Testis (tissue), 2 donors: ENCODE measurements at regions not wholly inside any gene's neighbourhood (a gene's known extent, or its start where the extent isn't known, plus 50 kb on each side); places are given as distances from the start of the nearest gene placed in this dataset.

Source experiments
- DNase-seq: peaks from one replicate; pipeline ENCODE4 v3.0.0-alpha.2; 2019
- H3K27ac ChIP-seq, 2 donors: fragments of 200-600 bp; sonication (generic); one replicate each; pipeline ENCODE4 v1.5.1; 2019
- H3K27me3 ChIP-seq: fragments of 200-600 bp; sonication (generic); one replicate; pipeline ENCODE4 v1.5.1; 2019
- H3K36me3 ChIP-seq: fragments of 200-600 bp; sonication (generic); one replicate; pipeline ENCODE4 v1.5.1; 2017; ENCODE audit warnings: low read depth; ENCODE audit errors: missing control alignments
- H3K4me1 ChIP-seq: fragments of 200-600 bp; sonication (generic); one replicate; pipeline ENCODE4 v1.5.1; 2019
- H3K4me3 ChIP-seq, 2 donors: fragments of 200-600 bp; sonication (generic); one replicate each; pipeline ENCODE4 v1.5.1; 2017 to 2019
- H3K9me3 ChIP-seq: fragments of 200-600 bp; sonication (generic); one replicate; pipeline ENCODE4 v1.5.1; 2017
- CTCF ChIP-seq, 3 experiments: fragments of 450-650 bp in 2 of 3; fragments of 200-600 bp in 1 of 3; sonication (generic) in 1 of 3; IDR thresholded peaks; one replicate each; pipeline ENCODE4 v1.5.1; 2016 to 2019; ENCODE audit warnings: antibody characterized with exemption in 3 of 3, mild to moderate bottlenecking in 2 of 3, moderate library complexity in 1 of 3
- POLR2A ChIP-seq: fragments of 450-650 bp; IDR thresholded peaks from one replicate; pipeline ENCODE4 v1.6.1; 2017; ENCODE audit warnings: antibody characterized with exemption, mild to moderate bottlenecking, moderate library complexity
- WGBS, 2 donors: methylation state at CpG; one replicate each; pipeline ENCODE4 v1.1.5; 2018; 5-methylcytosine and 5-hydroxymethylcytosine counted together
- intact Hi-C: fragments of 100-400 bp; cut with DNase I; formaldehyde crosslinking; loops from one replicate; pipeline ENCODE4 v1.15.1; 2023; ENCODE audit warnings: low total_unique reads

DNA sequence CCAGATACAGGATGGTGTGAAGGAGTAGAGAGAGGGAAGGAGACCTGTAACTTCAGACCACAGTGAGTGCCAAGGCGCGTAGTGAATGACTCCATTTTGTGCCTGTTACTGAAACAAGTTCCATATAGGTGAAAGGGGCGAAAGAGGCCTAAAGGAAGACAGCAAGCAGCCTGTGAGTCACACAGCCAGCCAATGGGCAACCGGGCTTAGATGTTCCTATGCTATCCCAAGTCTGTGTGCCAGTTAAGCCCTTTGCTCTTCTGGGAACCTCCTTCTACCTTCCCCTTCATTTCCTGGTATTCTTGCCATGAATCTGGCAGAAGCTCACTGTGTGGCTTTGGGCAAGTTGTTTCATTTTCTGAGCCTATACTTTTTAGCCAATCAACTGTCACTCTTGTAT is 161.8 kb upstream of the LDB2 start:
- no peak overlapping the region for H3K27ac ChIP-seq
- H3K4me3 ChIP-seq = no peak overlapping the region
- TF ChIP-seq POLR2A (no peak), CTCF (IDR thresholded peaks at IDR 0.05) (no peak)
- H3K27me3 ChIP-seq = no peaks in the 10 kb centered on the region
- no peaks in the 10 kb centered on the region for H3K36me3 ChIP-seq
- intact Hi-C loops = no loop called here
- 95 to 97% methylated on average over 4 of the region's 4 CpGs for WGBS, 2 donors
- no peak for DNase-seq
- H3K9me3 ChIP-seq = no peaks in the 10 kb centered on the region
- H3K4me1 ChIP-seq = peaks cover 9% of the 10 kb centered on the region

GRCh38 chr4:17058916-17059741 is 160.7 kb upstream of the LDB2 start:
- DNase-seq = peak; percentile 56
- Histone ChIP-seq H3K36me3 (no peaks in the 10 kb centered on the region), H3K27ac (peak overlapping the region; percentile 3 to 57), H3K27me3 (no peaks in the 10 kb centered on the region), H3K9me3 (no peaks in the 10 kb centered on the region), H3K4me3 (no peak overlapping the region), H3K4me1 (peaks cover 9% of the 10 kb centered on the region)
- 47 to 53% methylated on average over 9 to 10 of the region's 10 CpGs for WGBS, 2 donors
- TF ChIP-seq CTCF (IDR thresholded peaks at IDR 0.05) (no peak), POLR2A (no peak)
- intact Hi-C loops = no loop called here

DNA sequence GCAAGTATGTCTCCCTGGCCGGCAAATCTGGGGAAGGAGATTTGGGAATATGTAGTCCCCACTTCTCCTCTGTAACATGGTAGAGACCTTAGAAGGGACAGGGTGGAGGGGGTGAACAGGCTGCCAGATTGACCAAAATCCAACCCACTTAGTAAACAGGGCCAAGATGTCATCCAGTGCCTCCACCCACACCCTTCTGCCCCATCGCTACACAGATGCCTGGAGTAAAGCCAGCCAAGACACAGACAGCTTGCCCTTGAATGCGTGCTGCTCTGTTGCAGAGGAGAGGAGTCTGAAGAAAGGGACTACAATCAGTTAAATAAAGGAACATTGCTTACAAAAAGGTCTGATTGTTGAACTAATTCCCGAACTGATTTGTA is 160.1 kb upstream of the LDB2 start:
- no peak overlapping the region for H3K4me3 ChIP-seq
- H3K27ac ChIP-seq = peak overlapping the region; percentile 3 to 57
- H3K27me3 ChIP-seq = no peaks in the 10 kb centered on the region
- peaks cover 9% of the 10 kb centered on the region for H3K4me1 ChIP-seq
- no peaks in the 10 kb centered on the region for H3K9me3 ChIP-seq
- 36 to 60% methylated on average over 4 of the region's 4 CpGs for WGBS, 2 donors
- intact Hi-C loops = no loop called here
- peak; percentile 59 for DNase-seq
- TF ChIP-seq POLR2A (no peak), CTCF (IDR thresholded peaks at IDR 0.05) (no peak)
- no peaks in the 10 kb centered on the region for H3K36me3 ChIP-seq

GRCh38 chr4:17057035-17057434 is 158.6 kb upstream of the LDB2 start:
- peaks cover 9% of the 10 kb centered on the region for H3K4me1 ChIP-seq
- whole genome bisulfite sequencing, 2 donors = 94 to 95% methylated on average over 6 of the region's 6 CpGs
- DNase-seq = no peak
- H3K36me3 ChIP-seq = no peaks in the 10 kb centered on the region
- H3K27me3 ChIP-seq = no peaks in the 10 kb centered on the region
- intact Hi-C loops = no loop called here
- no peak overlapping the region for H3K27ac ChIP-seq
- H3K9me3 ChIP-seq = no peaks in the 10 kb centered on the region
- TF ChIP-seq CTCF (IDR thresholded peaks at IDR 0.05) (no peak), POLR2A (no peak)
- no peak overlapping the region for H3K4me3 ChIP-seq

- H3K9me3 ChIP-seq = no peaks in the 10 kb centered on the region
- no peaks in the 10 kb centered on the region for H3K36me3 ChIP-seq
- H3K27me3 ChIP-seq = no peaks in the 10 kb centered on the region
- 86 to 97% methylated on average over 2 of the region's 2 CpGs for WGBS, 2 donors
- no peak for TF ChIP-seq CTCF (IDR thresholded peaks at IDR 0.05)
- TF ChIP-seq POLR2A = no peak
- H3K4me3 ChIP-seq = no peak overlapping the region
- no peak for DNase-seq
- H3K27ac ChIP-seq = no peak overlapping the region
- peaks cover 9% of the 10 kb centered on the region for H3K4me1 ChIP-seq
- intact Hi-C loops = no loop called here
Measured at GRCh38 chr4:17055788-17056187, 157.3 kb upstream of the LDB2 start.
